H1 (cell line): ENCODE measurements at regions not wholly inside any gene's neighbourhood (a gene's known extent, or its start where the extent isn't known, plus 50 kb on each side); places are given as distances from the start of the nearest gene placed in this dataset.

Experiments used
- CTCF ChIA-PET: fragments of 300-600 bp; sonication (Branson Sonifier 250); formaldehyde crosslinking; loops from one replicate; lab custom pipeline; 2021; ENCODE audit not compliant: partially characterized antibody; lab: Charles Lee
- POLR2A ChIA-PET: fragments of 300-600 bp; sonication (Branson Sonifier 250); formaldehyde crosslinking; loops from one replicate; lab custom pipeline; 2021; ENCODE audit warnings: inconsistent platforms; ENCODE audit not compliant: partially characterized antibody; lab: Charles Lee
- DNase-seq, 2 experiments: peaks; one replicate each; pipeline versions ENCODE4 v3.0.0 to v3.0.0-alpha.2; 2010 to 2022; ENCODE audit warnings: low spot score in 2 of 2, low read depth in 1 of 2, mixed read lengths in 1 of 2
- FAIRE-seq: peaks from 2 replicates; lab custom pipeline; 2011; peaks lifted over from hg19 to GRCh38; lab: Jason Lieb, UNC
- H2AFZ ChIP-seq: 2 replicates; pipeline ENCODE4 v1.8.1; 2012; ENCODE audit warnings: low read length, inconsistent platforms
- H2AK5ac ChIP-seq: 2 replicates; pipeline ENCODE4 v1.6.1; 2013; ENCODE audit warnings: low read depth, low read length
- H2BK120ac ChIP-seq: replicated peaks from 2 replicates; pipeline ENCODE3; 2013; ENCODE audit warnings: low read depth, low read length, inconsistent platforms
- H2BK12ac ChIP-seq: 2 replicates; pipeline ENCODE4 v1.6.1; 2013; ENCODE audit warnings: low read depth, low read length
- H2BK15ac ChIP-seq: 2 replicates; pipeline ENCODE4 v1.6.1; 2013; ENCODE audit warnings: low read length
- H2BK20ac ChIP-seq: 2 replicates; pipeline ENCODE4 v1.6.1; 2013; ENCODE audit warnings: low read length
- H2BK5ac ChIP-seq: 2 replicates; pipeline ENCODE4 v1.6.1; 2013; ENCODE audit warnings: low read depth, low read length
- H3K14ac ChIP-seq: 2 replicates; pipeline ENCODE4 v1.6.1; 2013; ENCODE audit warnings: inconsistent platforms; ENCODE audit not compliant: insufficient read length
- H3K18ac ChIP-seq: 2 replicates; pipeline ENCODE4 v1.6.1; 2013; ENCODE audit warnings: low read length; ENCODE audit errors: extremely low read depth
- H3K23ac ChIP-seq: 2 replicates; pipeline ENCODE4 v1.6.1; 2013; ENCODE audit warnings: inconsistent platforms; ENCODE audit not compliant: insufficient read length
- H3K23me2 ChIP-seq: 2 replicates; pipeline ENCODE4 v1.6.1; 2013; ENCODE audit warnings: low read depth, low read length
- H3K27ac ChIP-seq: 2 replicates; pipeline ENCODE4 v1.6.1; 2011; ENCODE audit warnings: low read depth, low read length, inconsistent platforms
- H3K27me3 ChIP-seq, 4 experiments: replicated peaks in 1 of 4; 1 replicate in 1 of 4; 2 replicates in 3 of 4; pipeline versions ENCODE4 v1.6.1 to v1.8.1; 2011 to 2013; ENCODE audit warnings: low read length in 3 of 4, mild to moderate bottlenecking in 3 of 4, inconsistent platforms in 2 of 4, mixed read lengths in 2 of 4, moderate library complexity in 1 of 4; ENCODE audit not compliant: control insufficient read depth in 3 of 4, insufficient read depth in 3 of 4; ENCODE audit errors: extremely low read depth in 1 of 4
- H3K36me3 ChIP-seq, 4 experiments: 2 replicates each; pipeline versions ENCODE4 v1.6.1 to v1.8.1; 2011 to 2013; ENCODE audit warnings: mild to moderate bottlenecking in 4 of 4, low read length in 3 of 4, moderate library complexity in 2 of 4, control low read depth in 1 of 4, inconsistent platforms in 1 of 4; ENCODE audit not compliant: insufficient read depth in 4 of 4, control insufficient read depth in 2 of 4
- H3K4ac ChIP-seq: replicated peaks from 2 replicates; pipeline ENCODE3; 2013; ENCODE audit warnings: low read length, low read depth, mixed read lengths, inconsistent platforms; ENCODE audit not compliant: insufficient read length
- H3K4me1 ChIP-seq, 4 experiments: replicated peaks in 1 of 4; 1 replicate in 1 of 4; 2 replicates in 3 of 4; pipeline versions ENCODE4 v1.6.1 to v1.8.1; 2011 to 2013; ENCODE audit warnings: low read length in 3 of 4, inconsistent platforms in 2 of 4, mixed read lengths in 1 of 4; ENCODE audit not compliant: insufficient read depth in 4 of 4, control insufficient read depth in 3 of 4
- H3K4me2 ChIP-seq, 2 experiments: 2 replicates each; pipeline versions ENCODE4 v1.6.1 to v1.8.1; 2011 to 2013; ENCODE audit warnings: low read depth in 2 of 2, low read length in 2 of 2, control low read depth in 1 of 2, inconsistent platforms in 1 of 2, mild to moderate bottlenecking in 1 of 2; ENCODE audit not compliant: insufficient read depth in 1 of 2
- H3K4me3 ChIP-seq, 4 experiments: fragments of 200-600, 300-600 bp in 1 of 4; sonication (generic), shearing (Covaris generic), sonication (Bioruptor Twin) in 1 of 4; 2 replicates each; pipeline versions ENCODE4 v1.5.1 to v1.8.1; 2011 to 2016; ENCODE audit warnings: low read length in 4 of 4, low read depth in 3 of 4, control low read depth in 2 of 4, inconsistent platforms in 2 of 4, mild to moderate bottlenecking in 2 of 4, mixed read lengths in 1 of 4, moderate library complexity in 1 of 4; ENCODE audit not compliant: insufficient read depth in 2 of 4; ENCODE audit errors: extremely low read depth in 1 of 4
- H3K56ac ChIP-seq: replicated peaks from 2 replicates; pipeline ENCODE3; 2013; ENCODE audit warnings: low read depth, mild to moderate bottlenecking, mixed read lengths, low read length, inconsistent platforms; ENCODE audit not compliant: insufficient read length
- H3K79me1 ChIP-seq: 2 replicates; pipeline ENCODE4 v1.6.1; 2013; ENCODE audit warnings: low read depth, low read length, control low read depth
- H3K79me2 ChIP-seq, 2 experiments: 2 replicates each; pipeline versions ENCODE4 v1.6.1 to v1.8.1; 2012 to 2013; ENCODE audit warnings: low read length in 2 of 2, mild to moderate bottlenecking in 2 of 2, inconsistent platforms in 1 of 2; ENCODE audit not compliant: insufficient read depth in 2 of 2, control insufficient read depth in 1 of 2
- H3K9ac ChIP-seq, 4 experiments: replicated peaks in 1 of 4; 1 replicate in 1 of 4; 2 replicates in 3 of 4; pipeline versions ENCODE4 v1.6.1 to v1.8.1; 2011 to 2013; ENCODE audit warnings: low read depth in 3 of 4, low read length in 3 of 4, control low read depth in 2 of 4, mild to moderate bottlenecking in 2 of 4, moderate library complexity in 2 of 4, inconsistent platforms in 1 of 4; ENCODE audit errors: extremely low read depth in 1 of 4
- H3K9me3 ChIP-seq, 2 experiments: 2 replicates each; pipeline versions ENCODE4 v1.6.1 to v1.8.1; 2012 to 2013; ENCODE audit warnings: mild to moderate bottlenecking in 2 of 2, moderate library complexity in 2 of 2, control low read depth in 1 of 2, inconsistent platforms in 1 of 2, low read depth in 1 of 2, low read length in 1 of 2, mixed read lengths in 1 of 2; ENCODE audit not compliant: insufficient read depth in 2 of 2
- H4K20me1 ChIP-seq, 2 experiments: replicated peaks in 1 of 2; 2 replicates each; pipeline versions ENCODE3 to v1.8.1; 2011 to 2013; ENCODE audit warnings: inconsistent platforms in 2 of 2, low read length in 2 of 2, mild to moderate bottlenecking in 1 of 2; ENCODE audit not compliant: insufficient read depth in 2 of 2, control insufficient read depth in 1 of 2
- H4K5ac ChIP-seq: 2 replicates; pipeline ENCODE4 v1.6.1; 2013; ENCODE audit warnings: low read length, low read depth, mixed read lengths, inconsistent platforms; ENCODE audit not compliant: insufficient read length
- H4K8ac ChIP-seq: 2 replicates; pipeline ENCODE4 v1.8.0; 2013; ENCODE audit warnings: mild to moderate bottlenecking, moderate library complexity, low read length, inconsistent platforms; ENCODE audit not compliant: insufficient read depth; ENCODE audit errors: extremely low read depth
- H4K91ac ChIP-seq: replicated peaks from 2 replicates; pipeline ENCODE3; 2013; ENCODE audit warnings: low read length, mixed read lengths, inconsistent platforms; ENCODE audit not compliant: insufficient read length
- ASH2L ChIP-seq: fragments of 200-600, 300-600 bp; sonication (generic); IDR thresholded peaks from one replicate; pipeline ENCODE4 v1.7.1; 2017; ENCODE audit warnings: low read length
- EP300 ChIP-seq, 2 experiments: IDR thresholded peaks; 1 replicate in 1 of 2; 2 replicates in 1 of 2; pipeline ENCODE4 v1.6.1; 2011 to 2012; ENCODE audit warnings: low read depth in 2 of 2, low read length in 2 of 2, mild to moderate bottlenecking in 2 of 2, borderline replicate concordance in 1 of 2, inconsistent platforms in 1 of 2, moderate library complexity in 1 of 2
- EZH2 ChIP-seq: fragments of 200-600 bp; sonication (generic); IDR thresholded peaks from 2 replicates; pipeline ENCODE4 v1.7.1; 2012; ENCODE audit warnings: low read depth, mild to moderate bottlenecking, moderate library complexity, low read length, inconsistent platforms; ENCODE audit not compliant: severe bottlenecking
- JUND ChIP-seq: IDR thresholded peaks from 2 replicates; pipeline ENCODE4 v1.6.1; 2011; ENCODE audit warnings: mild to moderate bottlenecking, improper control_type of control experiment, low read length
- MAFK ChIP-seq: IDR thresholded peaks from 2 replicates; pipeline ENCODE4 v1.6.1; 2012; ENCODE audit warnings: low read depth, mild to moderate bottlenecking, improper control_type of control experiment, low read length
- RBBP5 ChIP-seq: IDR thresholded peaks from 2 replicates; pipeline ENCODE4 v1.7.1; 2012; ENCODE audit warnings: low read depth, mild to moderate bottlenecking, inconsistent platforms, low read length, moderate library complexity, borderline replicate concordance
- SIRT6 ChIP-seq: IDR thresholded peaks from one replicate; pipeline ENCODE4 v1.7.1; 2012; ENCODE audit warnings: low read length, inconsistent platforms
- SP1 ChIP-seq: IDR thresholded peaks from 2 replicates; pipeline ENCODE4 v1.6.1; 2011; ENCODE audit warnings: low read depth, low read length
- SP2 ChIP-seq: IDR thresholded peaks from 2 replicates; pipeline ENCODE4 v1.6.1; 2012; ENCODE audit warnings: mild to moderate bottlenecking, low read length, inconsistent platforms
- TCF12 ChIP-seq: IDR thresholded peaks from 2 replicates; pipeline ENCODE4 v1.6.1; 2011; ENCODE audit warnings: low read depth, mild to moderate bottlenecking, low read length
- WGBS, 2 experiments: shearing (Covaris generic) in 1 of 2; methylation state at CpG; one replicate each; pipeline versions ENCODE4 v1.1.6 to v1.1.7; 2013 to 2015; ENCODE audit warnings: low lambda C conversion rate in 2 of 2, mixed read lengths in 2 of 2, inconsistent platforms in 1 of 2, low coverage in 1 of 2, missing lambda C conversion rate in 1 of 2; ENCODE audit not compliant: insufficient replicate concordance in 2 of 2, insufficient coverage in 1 of 2, insufficient read length in 1 of 2; ENCODE audit errors: extremely low coverage in 1 of 2, missing lambda C conversion rate in 1 of 2; 5-methylcytosine and 5-hydroxymethylcytosine counted together

DNA sequence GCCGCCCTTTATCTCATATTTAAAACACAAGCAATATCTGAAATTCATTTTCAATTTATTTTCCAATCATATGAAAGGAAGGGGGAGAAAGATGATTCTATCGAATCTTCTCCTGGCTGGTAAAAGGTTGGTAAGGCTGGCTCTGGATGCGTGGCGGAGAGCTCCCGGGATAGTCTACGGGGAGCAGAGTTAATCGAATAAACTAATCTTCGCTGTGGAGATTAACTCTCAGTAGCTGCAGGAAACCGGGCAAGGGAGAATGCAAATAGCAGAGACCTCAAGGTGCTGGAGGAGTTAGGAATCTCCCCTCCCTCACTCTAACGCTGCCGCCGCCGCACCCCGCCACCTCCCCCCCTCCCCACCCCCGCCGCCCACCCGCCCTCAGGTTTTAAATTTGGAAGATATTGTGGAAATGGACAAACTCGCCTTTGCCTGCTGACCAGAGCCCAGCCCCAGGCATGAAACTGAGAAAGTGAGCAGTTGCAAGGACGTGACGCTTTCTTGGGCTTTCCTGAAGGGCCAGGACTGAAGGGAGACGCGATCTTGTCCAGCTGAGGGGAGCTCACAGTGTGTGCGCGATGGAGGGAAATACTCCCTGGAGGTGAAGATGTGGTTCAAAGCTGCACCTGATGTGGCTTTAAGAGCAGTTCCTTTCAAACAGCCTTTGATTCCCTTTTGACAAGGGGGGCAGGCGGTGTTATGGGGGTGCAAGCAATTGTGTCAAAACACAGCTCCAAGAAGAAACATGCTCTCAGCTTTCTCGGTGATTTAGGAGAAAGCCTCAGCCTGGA is 308.2 kb upstream of the IRX3 start:
- no peak for FAIRE-seq
- no peaks in the 10 kb centered on the region for H3K23me2 ChIP-seq
- peaks cover 0 to 3% of the 10 kb centered on the region in 2 experiments; a peak in 1 of 4 replicates for H3K9me3 ChIP-seq
- DNase-seq = no peak
- no peak overlapping the region for H3K9ac ChIP-seq
- ChIA-PET POLR2A (interaction anchor here (1.5 kb wide), 1 partner anchor 10 kb away, joined by 6 read pairs; no protein-coding TSS in a partner anchor), CTCF (interaction anchor here (0.7 kb wide), 1 partner anchor 98 kb away, joined by 3 read pairs; no protein-coding TSS in a partner anchor)
- H2AFZ ChIP-seq = peak overlapping the region; percentile 64
- peaks cover 2 to 20% (median 9%) of the 10 kb centered on the region in 4 experiments; a peak in 5 of 7 replicates for H3K27me3 ChIP-seq
- peak overlapping the region; percentile 56 to 61 for H3K4me2 ChIP-seq
- H2BK20ac ChIP-seq = no peak overlapping the region
- H3K18ac ChIP-seq = no peak overlapping the region; the same call in 1 of the 2 replicates
- no peak overlapping the region for H3K56ac ChIP-seq
- peak overlapping the region; percentile 3 to 51 (median 33); a peak in 7 of 8 replicates for H3K4me3 ChIP-seq
- H3K4me1 ChIP-seq = peaks cover 2 to 23% (median 17%) of the 10 kb centered on the region in 4 experiments; a peak in 6 of 7 replicates
- no peak overlapping the region for H3K4ac ChIP-seq
- no peak overlapping the region for H2BK120ac ChIP-seq
- no peak overlapping the region for H2BK15ac ChIP-seq
- no peak overlapping the region for H4K5ac ChIP-seq
- no peaks in the 10 kb centered on the region for H4K20me1 ChIP-seq
- no peak overlapping the region for H2BK12ac ChIP-seq
- TF ChIP-seq EP300 (IDR thresholded peaks at IDR 0.05; ENCODE audit: borderline replicate concordance in 1 of 2, low read depth in 2 of 2, low read length in 2 of 2) = no peak
- no peak for TF ChIP-seq MAFK
- no peak for TF ChIP-seq SP2
- no peak for TF ChIP-seq EZH2
- TF ChIP-seq RBBP5 = no peak
- no peak for TF ChIP-seq SIRT6
- no peak for TF ChIP-seq ASH2L
- TF ChIP-seq SP1 = no peak
- no peak for TF ChIP-seq JUND
- no peak for TF ChIP-seq TCF12
- WGBS, 2 experiments = 33% methylated on average over 18 of the region's 26 CpGs; no CpG with 5 or more reads in 1 of the 2 experiments
- no peak overlapping the region for H2BK5ac ChIP-seq
- H3K23ac ChIP-seq = no peak overlapping the region
- H3K36me3 ChIP-seq = no peaks in the 10 kb centered on the region
- H3K79me1 ChIP-seq = no peaks in the 10 kb centered on the region
- no peak overlapping the region for H3K14ac ChIP-seq
- no peak overlapping the region for H3K27ac ChIP-seq
- H2AK5ac ChIP-seq = no peak overlapping the region
- no peaks in the 10 kb centered on the region for H3K79me2 ChIP-seq
- no peak overlapping the region; the same call in 1 of the 2 replicates for H4K8ac ChIP-seq
- H4K91ac ChIP-seq = no peak overlapping the region
